HepG2 (cell line): ENCODE measurements at regions not wholly inside any gene's neighbourhood (a gene's known extent, or its start where the extent isn't known, plus 50 kb on each side); places are given as distances from the start of the nearest gene placed in this dataset.

Source experiments
- ATAC-seq: fragments of 200-7000 bp; cut with Tn5 transposase; 3 replicates; pipeline ENCODE4 v1.9.1; 2020; ENCODE audit warnings: mild to moderate bottlenecking, moderate library complexity
- BruUV-seq: library from RNA; stranded (reverse); fragments of 400-500 nt; replicated peaks from 2 replicates; lab custom pipeline; 2021; lab: Mats Ljungman, UMichigan
- CTCF ChIA-PET: fragments of 300-600 bp; formaldehyde crosslinking; extraction: SDS; loops from one replicate; lab custom pipeline; 2021; ENCODE audit warnings: low total read pairs, inconsistent platforms, low intra/inter-chr PET ratio; lab: Yijun Ruan, JAX
- POLR2A ChIA-PET: fragments of 350-600 bp; sonication (Branson Sonifier 250); formaldehyde crosslinking; loops from one replicate; lab custom pipeline; 2020; ENCODE audit warnings: antibody characterized with exemption, inconsistent platforms; lab: Yijun Ruan, JAX
- DNase-seq: peaks from one replicate; pipeline ENCODE4 v3.0.0-alpha.2; 2015; ENCODE audit warnings: low spot score
- FAIRE-seq: peaks from 3 replicates; lab custom pipeline; 2011; peaks lifted over from hg19 to GRCh38; lab: Jason Lieb, UNC
- H2AFZ ChIP-seq: one replicate; pipeline ENCODE4 v1.6.1; 2011; ENCODE audit warnings: low read length, inconsistent platforms
- H3K27ac ChIP-seq: fragments of 300-600 bp; 3 replicates; pipeline ENCODE4 v1.8.0; 2011; ENCODE audit warnings: mixed run types, mild to moderate bottlenecking, mixed read lengths, low read length, inconsistent platforms; ENCODE audit not compliant: insufficient read depth; ENCODE audit errors: extremely low read length
- H3K27me3 ChIP-seq, 2 experiments: fragments of 200-600 bp in 1 of 2; 2 replicates in 1 of 2; 3 replicates in 1 of 2; pipeline versions ENCODE4 v1.6.0 to v1.8.0; 2011; ENCODE audit warnings: low read length in 2 of 2, mild to moderate bottlenecking in 2 of 2, moderate library complexity in 2 of 2, inconsistent platforms in 1 of 2; ENCODE audit not compliant: insufficient read depth in 2 of 2, control insufficient read depth in 1 of 2
- H3K36me3 ChIP-seq, 2 experiments: fragments of 200-600 bp in 1 of 2; replicated peaks in 1 of 2; 2 replicates in 1 of 2; 3 replicates in 1 of 2; pipeline versions ENCODE4 v1.5.1 to v1.8.0; 2011; ENCODE audit warnings: low read length in 2 of 2, inconsistent platforms in 1 of 2; ENCODE audit not compliant: insufficient read depth in 2 of 2, control insufficient read depth in 1 of 2
- H3K4me1 ChIP-seq: 2 replicates; pipeline ENCODE4 v1.5.1; 2012; ENCODE audit warnings: low read length, inconsistent platforms; ENCODE audit not compliant: insufficient read depth
- H3K4me2 ChIP-seq: 2 replicates; pipeline ENCODE4 v1.6.0; 2011; ENCODE audit warnings: low read depth, low read length, inconsistent platforms
- H3K4me3 ChIP-seq, 3 experiments: fragments of 200-600 bp in 1 of 3; sonication (generic), shearing (Covaris generic) in 1 of 3; replicated peaks in 1 of 3; 2 replicates each; pipeline ENCODE4 v1.5.1; 2011 to 2016; ENCODE audit warnings: low read length in 3 of 3, inconsistent platforms in 2 of 3, low read depth in 2 of 3, mild to moderate bottlenecking in 2 of 3, control low read depth in 1 of 3, mixed read lengths in 1 of 3; ENCODE audit not compliant: insufficient read depth in 1 of 3
- H3K79me2 ChIP-seq: one replicate; pipeline ENCODE4 v1.6.1; 2011; ENCODE audit warnings: low read length, inconsistent platforms; ENCODE audit not compliant: insufficient read depth
- H3K9ac ChIP-seq: 2 replicates; pipeline ENCODE4 v1.6.0; 2011; ENCODE audit warnings: mild to moderate bottlenecking, low read depth, low read length, inconsistent platforms; ENCODE audit not compliant: insufficient read depth
- H3K9me3 ChIP-seq: 2 replicates; pipeline ENCODE4 v1.5.1; 2012; ENCODE audit warnings: mild to moderate bottlenecking, low read length
- H4K20me1 ChIP-seq: 2 replicates; pipeline ENCODE4 v1.6.0; 2011; ENCODE audit warnings: inconsistent platforms, mild to moderate bottlenecking, low read length, moderate library complexity; ENCODE audit not compliant: insufficient read depth
- ASH2L ChIP-seq: fragments of 300-600, 200-600 bp; sonication (generic); IDR thresholded peaks from 2 replicates; pipeline ENCODE4 v1.7.0; 2017; ENCODE audit warnings: low read depth, mild to moderate bottlenecking, moderate library complexity, mixed read lengths, low read length; ENCODE audit not compliant: insufficient read length
- HDAC1 ChIP-seq: sonication (generic); formaldehyde crosslinking; IDR thresholded peaks from 2 replicates; pipeline ENCODE4 v1.5.1; 2020; ENCODE audit warnings: mild to moderate bottlenecking, missing genetic modification reagents
- ISX ChIP-seq: sonication (generic); formaldehyde crosslinking; conservative IDR thresholded peaks from 2 replicates; pipeline ENCODE4 v1.5.0; 2020; ENCODE audit warnings: missing genetic modification reagents
- KLF11 ChIP-seq: IDR thresholded peaks from 2 replicates; pipeline ENCODE4 v1.6.1; 2016; ENCODE audit warnings: missing compliant biosample characterization
- MED1 ChIP-seq: sonication (generic); formaldehyde crosslinking; IDR thresholded peaks from 2 replicates; pipeline ENCODE4 v1.4.0; 2020; ENCODE audit warnings: missing genetic modification reagents
- MLLT10 ChIP-seq: sonication (generic); formaldehyde crosslinking; IDR thresholded peaks from 2 replicates; pipeline ENCODE4 v1.4.0; 2020; ENCODE audit warnings: missing genetic modification reagents
- MYNN ChIP-seq: sonication (generic); formaldehyde crosslinking; IDR thresholded peaks from 2 replicates; pipeline ENCODE4 v1.4.0; 2020; ENCODE audit warnings: mild to moderate bottlenecking, low read depth, missing genetic modification reagents
- PHB2 ChIP-seq: fragments of 450-650 bp; IDR thresholded peaks from 2 replicates; pipeline ENCODE4 v1.6.1; 2018; ENCODE audit not compliant: partially characterized antibody
- SALL2 ChIP-seq: sonication (generic); formaldehyde crosslinking; IDR thresholded peaks from 2 replicates; pipeline ENCODE4 v1.8.1; 2023; ENCODE audit warnings: mild to moderate bottlenecking, missing genetic modification reagents, inconsistent platforms
- SOX6 ChIP-seq, 2 experiments: fragments of 450-650 bp in 1 of 2; sonication (generic) in 1 of 2; formaldehyde crosslinking in 1 of 2; IDR thresholded peaks; 2 replicates each; pipeline versions ENCODE4 v1.4.0 to v1.6.1; 2017 to 2020; ENCODE audit warnings: antibody characterized with exemption in 1 of 2, mild to moderate bottlenecking in 1 of 2, missing genetic modification reagents in 1 of 2
- ZFP62 ChIP-seq: sonication (generic); formaldehyde crosslinking; IDR thresholded peaks from 2 replicates; pipeline ENCODE4 v1.4.0; 2020; ENCODE audit warnings: missing genetic modification reagents
- ZFP90 ChIP-seq: sonication (generic); formaldehyde crosslinking; IDR thresholded peaks from 2 replicates; pipeline ENCODE4 v1.8.0; 2022; ENCODE audit warnings: missing genetic modification reagents, mild to moderate bottlenecking, inconsistent platforms, borderline replicate concordance
- ZNF557 ChIP-seq: sonication (generic); formaldehyde crosslinking; IDR thresholded peaks from 2 replicates; pipeline ENCODE4 v1.4.0; 2020; ENCODE audit warnings: missing genetic modification reagents
- ZNF577 ChIP-seq: sonication (generic); formaldehyde crosslinking; IDR thresholded peaks from 2 replicates; pipeline ENCODE4 v1.4.0; 2020; ENCODE audit warnings: mild to moderate bottlenecking, low read depth, missing genetic modification reagents, borderline replicate concordance
- ZNF746 ChIP-seq: sonication (generic); formaldehyde crosslinking; IDR thresholded peaks from 2 replicates; pipeline ENCODE4 v1.8.0; 2022; ENCODE audit warnings: mild to moderate bottlenecking, missing genetic modification reagents
- WGBS: methylation state at CpG from one replicate; pipeline ENCODE4 v1.1.6; 2017; ENCODE audit warnings: low lambda C conversion rate; 5-methylcytosine and 5-hydroxymethylcytosine counted together
- in situ Hi-C: cut with HindIII; loops from 2 replicates; pipeline ENCODE4 v1.10.0; 2017; ENCODE audit warnings: low pct_unique_long_range_greater_than_20kb; ENCODE audit not compliant: extremely low pct_ligation_motif_present
- intact Hi-C: fragments of 100-400 bp; cut with micrococcal nuclease; formaldehyde crosslinking; loops from one replicate; pipeline ENCODE4 v1.10.0; 2022; ENCODE audit not compliant: unreplicated experiment
- TF ChIP-seq, protein P1 (sequence below): IDR thresholded peaks from 2 replicates; pipeline ENCODE4 v1.6.1; 2012; ENCODE audit warnings: inconsistent platforms
- TF ChIP-seq, protein P2 (sequence below): IDR thresholded peaks from 2 replicates; pipeline ENCODE4 v1.6.1; 2016; ENCODE audit warnings: mild to moderate bottlenecking
- TF ChIP-seq, protein P3 (sequence below): sonication (generic); formaldehyde crosslinking; IDR thresholded peaks from 2 replicates; pipeline ENCODE4 v1.4.0; 2020; ENCODE audit warnings: mild to moderate bottlenecking, missing genetic modification reagents

DNA sequence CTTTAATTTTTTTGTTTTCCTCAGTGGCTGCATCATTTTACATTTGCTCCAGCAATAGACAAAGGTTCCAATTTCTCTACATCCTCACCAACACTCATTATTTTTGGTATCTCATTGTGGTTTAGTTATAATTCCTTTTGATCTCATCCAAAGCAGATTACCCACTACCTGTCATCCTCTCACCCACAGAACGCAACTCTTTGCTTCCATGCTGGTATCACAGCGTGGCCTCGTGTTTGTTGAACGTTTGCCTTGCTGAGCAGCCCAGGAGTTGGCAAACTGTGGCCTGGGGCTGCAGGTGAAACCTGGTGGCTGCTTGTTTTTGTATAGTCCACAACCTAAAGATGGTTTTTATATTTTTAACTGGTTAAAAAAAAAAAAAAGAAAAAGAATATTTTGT is 181.9 kb downstream of the BCAS1 start:
- TF ChIP-seq, protein P1, sequence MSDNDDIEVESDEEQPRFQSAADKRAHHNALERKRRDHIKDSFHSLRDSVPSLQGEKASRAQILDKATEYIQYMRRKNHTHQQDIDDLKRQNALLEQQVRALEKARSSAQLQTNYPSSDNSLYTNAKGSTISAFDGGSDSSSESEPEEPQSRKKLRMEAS, result 0 out of 2 replicates have a peak, but pooled peaks have one; percentile 3
- no peak for TF ChIP-seq HDAC1 (CRISPR knock-in tag)
- CTCF ChIA-PET, result no interaction called here
- Histone ChIP-seq H3K4me3 (no peak overlapping the region), H3K79me2 (no peaks in the 10 kb centered on the region), H4K20me1 (no peaks in the 10 kb centered on the region), H3K9ac (no peak overlapping the region), H3K4me2 (no peak overlapping the region), H3K4me1 (peaks cover 59% of the 10 kb centered on the region), H2AFZ (no peak overlapping the region), H3K27me3 (no peaks in the 10 kb centered on the region), H3K36me3 (no peaks in the 10 kb centered on the region), H3K27ac (no peak overlapping the region), H3K9me3 (no peaks in the 10 kb centered on the region)
- BruUV-seq, result no TSS peak
- ATAC-seq, result no peak
- no peak for FAIRE-seq
- WGBS, result 14% methylated on average over 4 of the region's 4 CpGs
- intact Hi-C loops, result no loop called here
- in situ Hi-C loops, result no loop called here
- POLR2A ChIA-PET, result no interaction called here
- no peak for DNase-seq

DNA sequence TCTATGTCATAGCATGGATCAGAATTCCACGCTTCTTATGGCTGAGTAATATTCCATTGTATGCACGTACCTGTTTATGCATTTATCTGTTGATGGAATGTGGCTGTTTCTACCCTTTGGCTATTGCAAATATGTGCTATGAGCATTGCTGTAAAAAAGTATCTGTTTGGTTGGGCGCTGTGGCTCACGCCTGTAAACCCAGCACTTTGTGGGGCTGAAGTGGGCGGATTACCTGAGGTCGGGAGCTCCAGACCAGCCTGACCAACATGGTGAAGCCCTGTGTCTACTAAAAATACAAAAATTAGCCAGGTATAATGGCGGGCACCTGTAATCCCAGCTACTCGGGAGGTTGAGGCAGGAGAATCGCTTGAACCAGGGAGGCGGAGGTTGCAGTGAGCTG is 182.4 kb downstream of the BCAS1 start:
- Histone ChIP-seq H2AFZ (no peak overlapping the region), H3K4me2 (no peak overlapping the region), H3K9me3 (no peaks in the 10 kb centered on the region), H3K4me1 (peaks cover 58% of the 10 kb centered on the region), H3K36me3 (no peaks in the 10 kb centered on the region), H3K4me3 (no peak overlapping the region), H3K79me2 (no peaks in the 10 kb centered on the region), H3K9ac (no peak overlapping the region), H4K20me1 (no peaks in the 10 kb centered on the region), H3K27ac (no peak overlapping the region), H3K27me3 (no peaks in the 10 kb centered on the region)
- FAIRE-seq (no peak), ATAC-seq (no peak), DNase-seq (no peak)
- WGBS, result 81% methylated on average over 10 of the region's 10 CpGs
- ChIA-PET POLR2A (no interaction called here), CTCF (no interaction called here)
- intact Hi-C loops, result no loop called here
- no peak for TF ChIP-seq KLF11
- no peak for TF ChIP-seq ZNF746
- TF ChIP-seq ZFP90, result no peak
- no peak for TF ChIP-seq ZNF577
- TF ChIP-seq PHB2, result no peak
- TF ChIP-seq MYNN (CRISPR knock-in tag), result no peak
- TF ChIP-seq ISX (CRISPR knock-in tag), result no peak
- no peak for TF ChIP-seq MLLT10 (CRISPR knock-in tag)
- no peak for TF ChIP-seq ASH2L
- no peak for TF ChIP-seq SALL2 (CRISPR knock-in tag)
- TF ChIP-seq, protein P2, sequence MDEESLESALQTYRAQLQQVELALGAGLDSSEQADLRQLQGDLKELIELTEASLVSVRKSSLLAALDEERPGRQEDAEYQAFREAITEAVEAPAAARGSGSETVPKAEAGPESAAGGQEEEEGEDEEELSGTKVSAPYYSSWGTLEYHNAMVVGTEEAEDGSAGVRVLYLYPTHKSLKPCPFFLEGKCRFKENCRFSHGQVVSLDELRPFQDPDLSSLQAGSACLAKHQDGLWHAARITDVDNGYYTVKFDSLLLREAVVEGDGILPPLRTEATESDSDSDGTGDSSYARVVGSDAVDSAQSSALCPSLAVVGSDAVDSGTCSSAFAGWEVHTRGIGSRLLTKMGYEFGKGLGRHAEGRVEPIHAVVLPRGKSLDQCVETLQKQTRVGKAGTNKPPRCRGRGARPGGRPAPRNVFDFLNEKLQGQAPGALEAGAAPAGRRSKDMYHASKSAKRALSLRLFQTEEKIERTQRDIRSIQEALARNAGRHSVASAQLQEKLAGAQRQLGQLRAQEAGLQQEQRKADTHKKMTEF (CRISPR knock-in tag), result no peak
- TF ChIP-seq, protein P3, sequence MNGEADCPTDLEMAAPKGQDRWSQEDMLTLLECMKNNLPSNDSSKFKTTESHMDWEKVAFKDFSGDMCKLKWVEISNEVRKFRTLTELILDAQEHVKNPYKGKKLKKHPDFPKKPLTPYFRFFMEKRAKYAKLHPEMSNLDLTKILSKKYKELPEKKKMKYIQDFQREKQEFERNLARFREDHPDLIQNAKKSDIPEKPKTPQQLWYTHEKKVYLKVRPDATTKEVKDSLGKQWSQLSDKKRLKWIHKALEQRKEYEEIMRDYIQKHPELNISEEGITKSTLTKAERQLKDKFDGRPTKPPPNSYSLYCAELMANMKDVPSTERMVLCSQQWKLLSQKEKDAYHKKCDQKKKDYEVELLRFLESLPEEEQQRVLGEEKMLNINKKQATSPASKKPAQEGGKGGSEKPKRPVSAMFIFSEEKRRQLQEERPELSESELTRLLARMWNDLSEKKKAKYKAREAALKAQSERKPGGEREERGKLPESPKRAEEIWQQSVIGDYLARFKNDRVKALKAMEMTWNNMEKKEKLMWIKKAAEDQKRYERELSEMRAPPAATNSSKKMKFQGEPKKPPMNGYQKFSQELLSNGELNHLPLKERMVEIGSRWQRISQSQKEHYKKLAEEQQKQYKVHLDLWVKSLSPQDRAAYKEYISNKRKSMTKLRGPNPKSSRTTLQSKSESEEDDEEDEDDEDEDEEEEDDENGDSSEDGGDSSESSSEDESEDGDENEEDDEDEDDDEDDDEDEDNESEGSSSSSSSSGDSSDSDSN (CRISPR knock-in tag), result no peak
- TF ChIP-seq MED1 (CRISPR knock-in tag), result no peak
- TF ChIP-seq SOX6 (IDR thresholded peaks at IDR 0.05), result no peak
- no peak for TF ChIP-seq SOX6 (CRISPR knock-in tag; IDR thresholded peaks at IDR 0.05)
- no peak for TF ChIP-seq ZNF557 (CRISPR knock-in tag)
- no peak for TF ChIP-seq ZFP62 (CRISPR knock-in tag)
- in situ Hi-C loops, result no loop called here
- no TSS peak for BruUV-seq
